Activated naive CD8-positive, alpha-beta T cell treated with anti-CD3 and anti-CD28 coated beads, Interleukin-2, amount 10 ng/mL, durations not matched to agents 7 days and 5 days (primary cell): ENCODE measurements at regions not wholly inside any gene's neighbourhood (a gene's known extent, or its start where the extent isn't known, plus 50 kb on each side); places are given as distances from the start of the nearest gene placed in this dataset.
A peak's percentile ranks its signal among the peaks of the same experiment; 100 is the strongest.

Experiments
- ATAC-seq: fragments of 150-1000 bp; cut with Tn5 transposase; one replicate; pipeline ENCODE4 v1.10.0; 2021; ENCODE audit warnings: low read depth, moderate library complexity
- POLR2A ChIA-PET: fragments of 350-600 bp; sonication (Branson Sonifier 250); formaldehyde crosslinking; loops from one replicate; lab custom pipeline; 2021; ENCODE audit warnings: antibody characterized with exemption; lab: Charles Lee
- DNase-seq: peaks from one replicate; pipeline ENCODE4 v3.0.0; 2021
- H3K27ac Mint-ChIP-seq: one replicate; pipeline ENCODE4 v1.8.0; 2022; ENCODE audit warnings: mild to moderate bottlenecking, mixed read lengths
- H3K27me3 Mint-ChIP-seq: one replicate; pipeline ENCODE4 v1.8.0; 2022; ENCODE audit warnings: mild to moderate bottlenecking, moderate library complexity, mixed read lengths
- H3K36me3 Mint-ChIP-seq: one replicate; pipeline ENCODE4 v1.8.0; 2021; ENCODE audit warnings: mild to moderate bottlenecking, mixed read lengths
- H3K4me1 Mint-ChIP-seq: one replicate; pipeline ENCODE4 v1.8.0; 2021; ENCODE audit warnings: mixed read lengths
- H3K4me3 Mint-ChIP-seq: one replicate; pipeline ENCODE4 v1.8.0; 2022; ENCODE audit warnings: mild to moderate bottlenecking, moderate library complexity, mixed read lengths
- H3K9me3 Mint-ChIP-seq: one replicate; pipeline ENCODE4 v1.8.0; 2021; ENCODE audit warnings: mixed read lengths

- Mint-ChIP-seq H3K4me3 (no peak overlapping the region), H3K27me3 (no peaks in the 10 kb centered on the region), H3K36me3 (no peaks in the 10 kb centered on the region), H3K4me1 (peaks cover 24% of the 10 kb centered on the region), H3K27ac (no peak overlapping the region), H3K9me3 (peaks cover 3% of the 10 kb centered on the region)
- POLR2A ChIA-PET = no interaction called here
- DNase-seq (no peak), ATAC-seq (no peak)
Observed at GRCh38 chr6:121647905-121648304, 212.5 kb downstream of the GJA1 start.

- Mint-ChIP-seq H3K4me1 (peaks cover 24% of the 10 kb centered on the region), H3K36me3 (no peaks in the 10 kb centered on the region), H3K9me3 (peaks cover 2% of the 10 kb centered on the region), H3K4me3 (no peak overlapping the region), H3K27me3 (no peaks in the 10 kb centered on the region), H3K27ac (no peak overlapping the region)
- DNase-seq (no peak), ATAC-seq (no peak)
- POLR2A ChIA-PET = no interaction called here
Observed at GRCh38 chr6:121649951-121650350, 214.5 kb downstream of the GJA1 start.

GRCh38 chr6:121651420-121651819 is 216.0 kb downstream of the GJA1 start:
- Mint-ChIP-seq H3K36me3 (no peaks in the 10 kb centered on the region), H3K4me1 (peaks cover 15% of the 10 kb centered on the region), H3K27ac (no peak overlapping the region), H3K9me3 (peaks cover 2% of the 10 kb centered on the region), H3K27me3 (no peaks in the 10 kb centered on the region), H3K4me3 (peak overlapping the region; percentile 41)
- POLR2A ChIA-PET = no interaction called here
- no peak for DNase-seq
- ATAC-seq = peak; percentile 89

GRCh38 chr6:121652223-121652622 is 216.8 kb downstream of the GJA1 start:
- Mint-ChIP-seq H3K27ac (no peak overlapping the region), H3K36me3 (no peaks in the 10 kb centered on the region), H3K9me3 (peaks cover 2% of the 10 kb centered on the region), H3K4me3 (peak overlapping the region; percentile 31), H3K4me1 (peaks cover 15% of the 10 kb centered on the region), H3K27me3 (no peaks in the 10 kb centered on the region)
- no peak for ATAC-seq
- no peak for DNase-seq
- POLR2A ChIA-PET = no interaction called here

GRCh38 chr6:121652726-121653623 is 217.5 kb downstream of the GJA1 start:
- no peak for DNase-seq
- peaks cover 15% of the 10 kb centered on the region for H3K4me1 Mint-ChIP-seq
- no peak overlapping the region for H3K4me3 Mint-ChIP-seq
- no peak overlapping the region for H3K27ac Mint-ChIP-seq
- POLR2A ChIA-PET = no interaction called here
- peaks cover under 1% of the 10 kb centered on the region for H3K9me3 Mint-ChIP-seq
- no peaks in the 10 kb centered on the region for H3K27me3 Mint-ChIP-seq
- no peaks in the 10 kb centered on the region for H3K36me3 Mint-ChIP-seq
- ATAC-seq = no peak

GRCh38 chr6:121653624-121654008 is 218.2 kb downstream of the GJA1 start:
- POLR2A ChIA-PET = no interaction called here
- peaks cover 15% of the 10 kb centered on the region for H3K4me1 Mint-ChIP-seq
- H3K36me3 Mint-ChIP-seq = no peaks in the 10 kb centered on the region
- H3K27me3 Mint-ChIP-seq = no peaks in the 10 kb centered on the region
- no peak overlapping the region for H3K27ac Mint-ChIP-seq
- ATAC-seq = no peak
- H3K4me3 Mint-ChIP-seq = no peak overlapping the region
- DNase-seq = no peak
- H3K9me3 Mint-ChIP-seq = no peaks in the 10 kb centered on the region

- Mint-ChIP-seq H3K36me3 (no peaks in the 10 kb centered on the region), H3K27me3 (no peaks in the 10 kb centered on the region), H3K9me3 (no peaks in the 10 kb centered on the region), H3K27ac (no peak overlapping the region), H3K4me3 (no peak overlapping the region), H3K4me1 (no peaks in the 10 kb centered on the region)
- DNase-seq (no peak), ATAC-seq (no peak)
- POLR2A ChIA-PET = no interaction called here
Observed at GRCh38 chr6:121657972-121658371, 222.5 kb downstream of the GJA1 start.

- no peak for ATAC-seq
- POLR2A ChIA-PET = no interaction called here
- H3K4me3 Mint-ChIP-seq = no peak overlapping the region
- H3K27ac Mint-ChIP-seq = no peak overlapping the region
- H3K36me3 Mint-ChIP-seq = no peaks in the 10 kb centered on the region
- no peaks in the 10 kb centered on the region for H3K4me1 Mint-ChIP-seq
- peaks cover 5% of the 10 kb centered on the region for H3K9me3 Mint-ChIP-seq
- no peaks in the 10 kb centered on the region for H3K27me3 Mint-ChIP-seq
- no peak for DNase-seq
Observed at GRCh38 chr6:121660277-121660676, 224.8 kb downstream of the GJA1 start.

- Mint-ChIP-seq H3K4me3 (no peak overlapping the region), H3K36me3 (no peaks in the 10 kb centered on the region), H3K27me3 (no peaks in the 10 kb centered on the region), H3K4me1 (no peaks in the 10 kb centered on the region), H3K27ac (no peak overlapping the region), H3K9me3 (peaks cover 5% of the 10 kb centered on the region)
- POLR2A ChIA-PET = no interaction called here
- DNase-seq (no peak), ATAC-seq (no peak)
Observed at GRCh38 chr6:121663292-121663810, 227.9 kb downstream of the GJA1 start.

- Mint-ChIP-seq H3K27me3 (no peaks in the 10 kb centered on the region), H3K27ac (no peak overlapping the region), H3K9me3 (peaks cover 5% of the 10 kb centered on the region), H3K4me1 (no peaks in the 10 kb centered on the region), H3K4me3 (no peak overlapping the region), H3K36me3 (no peaks in the 10 kb centered on the region)
- DNase-seq = no peak
- ATAC-seq = no peak
- POLR2A ChIA-PET = no interaction called here
Observed at GRCh38 chr6:121664158-121664557, 228.7 kb downstream of the GJA1 start.

- Mint-ChIP-seq H3K27me3 (no peaks in the 10 kb centered on the region), H3K4me1 (no peaks in the 10 kb centered on the region)
Observed at GRCh38 chr6:121666814-121667213, 231.4 kb downstream of the GJA1 start.

GRCh38 chr6:121668259-121668658 is 232.8 kb downstream of the GJA1 start:
- DNase-seq = no peak
- no peaks in the 10 kb centered on the region for H3K27me3 Mint-ChIP-seq
- no peak overlapping the region for H3K4me3 Mint-ChIP-seq
- POLR2A ChIA-PET = no interaction called here
- no peak overlapping the region for H3K27ac Mint-ChIP-seq
- ATAC-seq = no peak
- H3K9me3 Mint-ChIP-seq = peaks cover 5% of the 10 kb centered on the region
- no peaks in the 10 kb centered on the region for H3K36me3 Mint-ChIP-seq
- H3K4me1 Mint-ChIP-seq = no peaks in the 10 kb centered on the region

More at GRCh38 chr6:121666814-121667213, 231.4 kb downstream of the GJA1 start:
- ATAC-seq = no peak
- Mint-ChIP-seq H3K36me3 (no peaks in the 10 kb centered on the region), H3K4me3 (no peak overlapping the region), H3K27ac (no peak overlapping the region), H3K9me3 (peaks cover 5% of the 10 kb centered on the region)
- POLR2A ChIA-PET = no interaction called here
- no peak for DNase-seq

GRCh38 chr6:121670511-121670910 is 235.1 kb downstream of the GJA1 start:
- H3K9me3 Mint-ChIP-seq = no peaks in the 10 kb centered on the region
- H3K4me3 Mint-ChIP-seq = no peak overlapping the region
- no peak overlapping the region for H3K27ac Mint-ChIP-seq
- H3K4me1 Mint-ChIP-seq = no peaks in the 10 kb centered on the region
- H3K27me3 Mint-ChIP-seq = no peaks in the 10 kb centered on the region
- DNase-seq (no peak), ATAC-seq (no peak)
- H3K36me3 Mint-ChIP-seq = no peaks in the 10 kb centered on the region
- POLR2A ChIA-PET = no interaction called here

- Mint-ChIP-seq H3K27ac (no peak overlapping the region), H3K9me3 (no peaks in the 10 kb centered on the region), H3K4me3 (no peak overlapping the region), H3K27me3 (no peaks in the 10 kb centered on the region), H3K36me3 (no peaks in the 10 kb centered on the region), H3K4me1 (no peaks in the 10 kb centered on the region)
- no peak for ATAC-seq
- no peak for DNase-seq
- POLR2A ChIA-PET = no interaction called here
Observed at GRCh38 chr6:121677571-121677970, 242.1 kb downstream of the GJA1 start.
